SK-N-SH treated with all-trans-retinoic acid at 6 μM for 48 hours (cell line): ENCODE measurements at regions not wholly inside any gene's neighbourhood (a gene's known extent, or its start where the extent isn't known, plus 50 kb on each side); places are given as distances from the start of the nearest gene placed in this dataset.

Experiments used
- ATAC-seq: fragments of 200-7000 bp; cut with Tn5 transposase; 3 replicates; pipeline ENCODE4 v1.9.1; 2020; ENCODE audit warnings: mild to moderate bottlenecking, moderate library complexity
- ARNTL ChIP-seq: fragments of 450-650 bp; formaldehyde crosslinking; IDR thresholded peaks from 2 replicates; pipeline ENCODE4 v1.5.0; 2020; ENCODE audit warnings: low read depth, mild to moderate bottlenecking, moderate library complexity, borderline replicate concordance
- BACH2 ChIP-seq: fragments of 250-450 bp; sonication (Bioruptor Pico); IDR thresholded peaks from 2 replicates; pipeline ENCODE4 v1.9.0; 2021; ENCODE audit warnings: mild to moderate bottlenecking, borderline replicate concordance
- CREB5 ChIP-seq: fragments of 250-450 bp; sonication (Bioruptor Pico); IDR thresholded peaks from 2 replicates; pipeline ENCODE4 v1.5.1; 2020; ENCODE audit warnings: low read depth, mild to moderate bottlenecking, moderate library complexity
- CSDC2 ChIP-seq: fragments of 250-450 bp; sonication (Bioruptor Pico); IDR thresholded peaks from 2 replicates; pipeline ENCODE4 v1.5.0; 2020; ENCODE audit warnings: mild to moderate bottlenecking, moderate library complexity
- CSRNP3 ChIP-seq: fragments of 250-450 bp; sonication (Bioruptor Pico); IDR thresholded peaks from 2 replicates; pipeline ENCODE4 v1.5.1; 2021; ENCODE audit warnings: mild to moderate bottlenecking, moderate library complexity
- ESRRG ChIP-seq: fragments of 250-450 bp; sonication (Bioruptor Pico); IDR thresholded peaks from 2 replicates; pipeline ENCODE4 v1.6.1; 2021; ENCODE audit warnings: mild to moderate bottlenecking
- GLIS3 ChIP-seq: fragments of 250-450 bp; sonication (Bioruptor Pico); IDR thresholded peaks from 2 replicates; pipeline ENCODE4 v1.5.0; 2020; ENCODE audit warnings: mild to moderate bottlenecking, moderate library complexity
- ISL1 ChIP-seq: fragments of 250-450 bp; sonication (Bioruptor Pico); IDR thresholded peaks from 2 replicates; pipeline ENCODE4 v2.1.2; 2022; ENCODE audit warnings: mild to moderate bottlenecking, moderate library complexity
- OSR1 ChIP-seq: fragments of 250-450 bp; sonication (Bioruptor Pico); IDR thresholded peaks from 2 replicates; pipeline ENCODE4 v1.8.0; 2022; ENCODE audit warnings: moderate library complexity, mild to moderate bottlenecking, inconsistent platforms
- POU6F1 ChIP-seq: fragments of 250-450 bp; sonication (Bioruptor Pico); IDR thresholded peaks from 2 replicates; pipeline ENCODE4 v1.8.0; 2021; ENCODE audit warnings: low read depth, mild to moderate bottlenecking, moderate library complexity, borderline replicate concordance
- PPARA ChIP-seq: fragments of 250-450 bp; sonication (Bioruptor Pico); IDR thresholded peaks from 2 replicates; pipeline ENCODE4 v1.5.0; 2020; ENCODE audit warnings: mild to moderate bottlenecking, borderline replicate concordance
- RARB ChIP-seq: fragments of 250-450 bp; sonication (Bioruptor Pico); IDR thresholded peaks from 2 replicates; pipeline ENCODE4 v1.8.0; 2021; ENCODE audit warnings: mild to moderate bottlenecking, moderate library complexity
- SNAI2 ChIP-seq: fragments of 250-450 bp; sonication (Bioruptor Pico); IDR thresholded peaks from 2 replicates; pipeline ENCODE4 v1.5.0; 2020; ENCODE audit warnings: mild to moderate bottlenecking, moderate library complexity
- TCF4 ChIP-seq: fragments of 250-450 bp; sonication (Bioruptor Pico); IDR thresholded peaks from 2 replicates; pipeline ENCODE4 v1.8.0; 2021; ENCODE audit warnings: mild to moderate bottlenecking, moderate library complexity, borderline replicate concordance
- TOX ChIP-seq: fragments of 250-450 bp; sonication (Bioruptor Pico); IDR thresholded peaks from 2 replicates; pipeline ENCODE4 v1.8.0; 2021; ENCODE audit warnings: mild to moderate bottlenecking, moderate library complexity, borderline replicate concordance
- TSHZ2 ChIP-seq: fragments of 250-450 bp; sonication (Bioruptor Pico); IDR thresholded peaks from 2 replicates; pipeline ENCODE4 v1.5.0; 2020; ENCODE audit warnings: mild to moderate bottlenecking, moderate library complexity
- ZC3H10 ChIP-seq: fragments of 250-450 bp; sonication (Bioruptor Pico); IDR thresholded peaks from 2 replicates; pipeline ENCODE4 v1.5.1; 2021; ENCODE audit warnings: mild to moderate bottlenecking, moderate library complexity
- ZFP30 ChIP-seq: fragments of 450-650 bp; formaldehyde crosslinking; IDR thresholded peaks from 2 replicates; pipeline ENCODE4 v1.5.0; 2022; ENCODE audit warnings: mild to moderate bottlenecking, moderate library complexity
- ZNF565 ChIP-seq: fragments of 450-650 bp; formaldehyde crosslinking; conservative IDR thresholded peaks from 2 replicates; pipeline ENCODE4 v1.5.0; 2020; ENCODE audit warnings: low read depth, mild to moderate bottlenecking, moderate library complexity
- ZNF70 ChIP-seq: fragments of 450-650 bp; formaldehyde crosslinking; IDR thresholded peaks from 2 replicates; pipeline ENCODE4 v1.5.0; 2020; ENCODE audit warnings: mild to moderate bottlenecking, moderate library complexity
- ZNF8 ChIP-seq: fragments of 450-650 bp; formaldehyde crosslinking; IDR thresholded peaks from 2 replicates; pipeline ENCODE4 v1.5.0; 2020; ENCODE audit warnings: mild to moderate bottlenecking, moderate library complexity

GRCh38 chr2:120650022-120650644 is 85.5 kb upstream of the GLI2 start:
- TF ChIP-seq CSDC2 (no peak), ZNF565 (CRISPR knock-in tag) (no peak), TOX (CRISPR knock-in tag) (no peak), POU6F1 (CRISPR knock-in tag) (no peak), TSHZ2 (CRISPR knock-in tag) (no peak)
- no peak for ATAC-seq

- TF ChIP-seq ZNF70 (no peak), ZNF8 (CRISPR knock-in tag) (no peak), CREB5 (no peak)
- no peak for ATAC-seq
Observed at GRCh38 chr2:120651818-120652217, 83.8 kb upstream of the GLI2 start.

- TF ChIP-seq ZNF8 (CRISPR knock-in tag), result no peak
- TF ChIP-seq ZNF565 (CRISPR knock-in tag), result no peak
- no peak for TF ChIP-seq BACH2 (CRISPR knock-in tag)
- no peak for TF ChIP-seq ARNTL
- no peak for TF ChIP-seq GLIS3 (CRISPR knock-in tag)
- no peak for TF ChIP-seq OSR1 (CRISPR knock-in tag)
- TF ChIP-seq ESRRG (CRISPR knock-in tag), result no peak
- no peak for TF ChIP-seq PPARA (CRISPR knock-in tag)
- no peak for TF ChIP-seq ZC3H10
- TF ChIP-seq ISL1, result no peak
- no peak for TF ChIP-seq TCF4
- TF ChIP-seq CSDC2, result no peak
- no peak for TF ChIP-seq TSHZ2 (CRISPR knock-in tag)
- no peak for TF ChIP-seq ZNF70
- no peak for TF ChIP-seq ZFP30 (CRISPR knock-in tag)
- TF ChIP-seq CSRNP3 (CRISPR knock-in tag), result no peak
- no peak for TF ChIP-seq CREB5
- no peak for TF ChIP-seq RARB (CRISPR knock-in tag)
- TF ChIP-seq POU6F1 (CRISPR knock-in tag), result no peak
- TF ChIP-seq SNAI2 (CRISPR knock-in tag), result no peak
- ATAC-seq, result no peak
Observed at GRCh38 chr2:120653046-120653445, 82.6 kb upstream of the GLI2 start.
